PC-9 (cell line): ENCODE measurements at regions not wholly inside any gene's neighbourhood (a gene's known extent, or its start where the extent isn't known, plus 50 kb on each side); places are given as distances from the start of the nearest gene placed in this dataset.

ENCODE experiments used
- BruUV-seq: library from RNA; stranded (reverse); fragments of 400-500 nt; replicated peaks from 2 replicates; lab custom pipeline; 2021; lab: Mats Ljungman, UMichigan
- CTCF ChIA-PET: fragments of 300-600 bp; sonication (Branson Sonifier 250); formaldehyde crosslinking; loops from one replicate; lab custom pipeline; 2022; ENCODE audit warnings: antibody characterized with exemption; lab: Charles Lee
- POLR2A ChIA-PET: fragments of 300-600 bp; sonication (Branson Sonifier 250); formaldehyde crosslinking; loops from one replicate; lab custom pipeline; 2022; ENCODE audit warnings: antibody characterized with exemption; ENCODE audit not compliant: unreplicated experiment; lab: Charles Lee
- DNase-seq, 2 experiments: peaks; one replicate each; pipeline versions ENCODE4 v3.0.0 to v3.0.0-alpha.2; 2015 to 2022; ENCODE audit warnings: mixed read lengths in 1 of 2
- H2AFZ ChIP-seq: fragments of 200-600 bp; sonication (generic); 2 replicates; pipeline ENCODE4 v1.8.1; 2017; ENCODE audit warnings: antibody characterized with exemption
- H3F3A ChIP-seq: fragments of 200-600 bp; sonication (generic); 2 replicates; pipeline ENCODE4 v1.8.1; 2017; ENCODE audit warnings: antibody characterized with exemption, mild to moderate bottlenecking, low read depth; ENCODE audit not compliant: insufficient read depth
- H3K27ac ChIP-seq: fragments of 200-600 bp; sonication (generic); 2 replicates; pipeline ENCODE4 v1.6.1; 2016; ENCODE audit warnings: mixed run types
- H3K27me3 ChIP-seq: fragments of 200-600 bp; sonication (generic); 2 replicates; pipeline ENCODE4 v1.6.1; 2016; ENCODE audit warnings: low read depth, mixed run types; ENCODE audit not compliant: insufficient read depth
- H3K36me3 ChIP-seq: fragments of 200-600 bp; sonication (generic); 2 replicates; pipeline ENCODE4 v1.6.1; 2016; ENCODE audit warnings: low read depth, mixed run types
- H3K4me1 ChIP-seq: fragments of 200-600 bp; sonication (generic); replicated peaks from 2 replicates; pipeline ENCODE4 v1.6.1; 2016; ENCODE audit warnings: mixed run types; ENCODE audit not compliant: insufficient read depth
- H3K4me2 ChIP-seq: fragments of 200-600 bp; sonication (generic); 2 replicates; pipeline ENCODE4 v1.6.1; 2017; ENCODE audit warnings: mixed run types
- H3K4me3 ChIP-seq: fragments of 200-600 bp; sonication (generic); 2 replicates; pipeline ENCODE4 v1.6.1; 2016; ENCODE audit warnings: mixed run types
- H3K79me2 ChIP-seq: fragments of 200-600 bp; sonication (generic); 2 replicates; pipeline ENCODE4 v1.6.1; 2017; ENCODE audit warnings: low read depth, mixed run types
- H3K9me2 ChIP-seq: fragments of 200-600 bp; sonication (generic); 2 replicates; pipeline ENCODE4 v1.8.1; 2017; ENCODE audit warnings: mild to moderate bottlenecking; ENCODE audit not compliant: insufficient read depth
- H3K9me3 ChIP-seq: fragments of 200-600 bp; sonication (generic); 2 replicates; pipeline ENCODE4 v1.8.1; 2016; ENCODE audit warnings: low read depth; ENCODE audit not compliant: insufficient read depth
- H4K20me1 ChIP-seq: fragments of 200-600 bp; sonication (generic); 2 replicates; pipeline ENCODE4 v1.8.1; 2017; ENCODE audit not compliant: insufficient read depth
- CTCF ChIP-seq: fragments of 200-600 bp; sonication (generic); conservative IDR thresholded peaks from 2 replicates; pipeline ENCODE4 v1.6.1; 2017; ENCODE audit warnings: mixed run types, antibody characterized with exemption, mild to moderate bottlenecking, moderate library complexity
- EZH2 ChIP-seq: fragments of 200-600 bp; sonication (generic); IDR thresholded peaks from 2 replicates; pipeline ENCODE4 v1.8.0; 2017; ENCODE audit warnings: antibody characterized with exemption, low read depth
- intact Hi-C: fragments of 100-400 bp; cut with micrococcal nuclease; formaldehyde crosslinking; loops from one replicate; pipeline ENCODE4 v1.10.0; 2022; ENCODE audit not compliant: unreplicated experiment

GRCh38 chr5:153257381-153257780 is 233.1 kb upstream of the GRIA1 start:
- BruUV-seq: no TSS peak

GRCh38 chr5:153258469-153258868 is 232.0 kb upstream of the GRIA1 start:
- Histone ChIP-seq H3K79me2 (no peaks in the 10 kb centered on the region), H3K4me1 (no peaks in the 10 kb centered on the region), H3F3A (no peaks in the 10 kb centered on the region), H2AFZ (no peak overlapping the region), H3K4me3 (no peak overlapping the region), H3K36me3 (no peaks in the 10 kb centered on the region), H4K20me1 (no peaks in the 10 kb centered on the region), H3K9me3 (no peaks in the 10 kb centered on the region), H3K9me2 (no peaks in the 10 kb centered on the region), H3K27me3 (no peaks in the 10 kb centered on the region), H3K27ac (no peak overlapping the region), H3K4me2 (no peak overlapping the region)
- TF ChIP-seq CTCF (no peak), EZH2 (no peak)
- intact Hi-C loops: no loop called here
- CTCF ChIA-PET: no interaction called here
- POLR2A ChIA-PET: no interaction called here
- no TSS peak for BruUV-seq
- DNase-seq: no peak

More at GRCh38 chr5:153257381-153257780, 233.1 kb upstream of the GRIA1 start:
- no peak overlapping the region for H2AFZ ChIP-seq
- H4K20me1 ChIP-seq: no peaks in the 10 kb centered on the region
- no peak overlapping the region for H3K4me3 ChIP-seq
- no peaks in the 10 kb centered on the region for H3K79me2 ChIP-seq
- no peak overlapping the region for H3K4me2 ChIP-seq
- H3F3A ChIP-seq: no peaks in the 10 kb centered on the region
- POLR2A ChIA-PET: no interaction called here
- intact Hi-C loops: no loop called here
- no peaks in the 10 kb centered on the region for H3K9me2 ChIP-seq
- no peaks in the 10 kb centered on the region for H3K36me3 ChIP-seq
- TF ChIP-seq CTCF (no peak), EZH2 (no peak)
- H3K4me1 ChIP-seq: no peaks in the 10 kb centered on the region
- no peaks in the 10 kb centered on the region for H3K27me3 ChIP-seq
- CTCF ChIA-PET: no interaction called here
- H3K27ac ChIP-seq: no peak overlapping the region
- no peaks in the 10 kb centered on the region for H3K9me3 ChIP-seq
- DNase-seq: no peak

- no TSS peak for BruUV-seq
- POLR2A ChIA-PET: no interaction called here
- TF ChIP-seq CTCF: no peak
- TF ChIP-seq EZH2: no peak
- H2AFZ ChIP-seq: no peak overlapping the region
- no peak for DNase-seq
- H3K4me1 ChIP-seq: no peaks in the 10 kb centered on the region
- H3F3A ChIP-seq: no peaks in the 10 kb centered on the region
- H4K20me1 ChIP-seq: no peaks in the 10 kb centered on the region
- H3K9me3 ChIP-seq: no peaks in the 10 kb centered on the region
- no peak overlapping the region for H3K4me3 ChIP-seq
- intact Hi-C loops: no loop called here
- no peaks in the 10 kb centered on the region for H3K36me3 ChIP-seq
- no peaks in the 10 kb centered on the region for H3K9me2 ChIP-seq
- no peaks in the 10 kb centered on the region for H3K27me3 ChIP-seq
- no peak overlapping the region for H3K4me2 ChIP-seq
- no peaks in the 10 kb centered on the region for H3K79me2 ChIP-seq
- CTCF ChIA-PET: no interaction called here
- no peak overlapping the region for H3K27ac ChIP-seq
These were observed 223.0 kb upstream of the GRIA1 start for GRCh38 chr5:153267506-153267905.
